HG03442 (cell line): ENCODE measurements at regions not wholly inside any gene's neighbourhood (a gene's known extent, or its start where the extent isn't known, plus 50 kb on each side); places are given as distances from the start of the nearest gene placed in this dataset.
"Not testable (repeated sequence)": the region's sequence is repeated elsewhere in the genome, so short reads cannot be mapped to it uniquely, and the experiment has no call there.

ENCODE experiments used
- ATAC-seq: cut with Tn5 transposase; IDR thresholded peaks from one replicate; pipeline ENCODE4 v1.9.1; 2021; ENCODE audit warnings: mild to moderate bottlenecking, moderate library complexity; ENCODE audit not compliant: unreplicated experiment

GRCh38 chr1:118303534-118303933 lies 118.5 kb upstream of the SPAG17 start:
- no peak for ATAC-seq

GRCh38 chr1:118303064-118303463 lies 118.0 kb upstream of the SPAG17 start:
- ATAC-seq, result no peak

- no peak for ATAC-seq
These were observed 117.1 kb upstream of the SPAG17 start for GRCh38 chr1:118302145-118302544.

GRCh38 chr1:118300808-118301207 lies 115.8 kb upstream of the SPAG17 start:
- no peak for ATAC-seq

- ATAC-seq, result no peak
These were observed 113.4 kb upstream of the SPAG17 start for GRCh38 chr1:118298397-118298796.

- ATAC-seq, result no peak
These were observed 112.5 kb upstream of the SPAG17 start for GRCh38 chr1:118297521-118297920.

GRCh38 chr1:118294875-118295642 lies 110.0 kb upstream of the SPAG17 start:
- no peak for ATAC-seq

GRCh38 chr1:118291661-118292060 lies 106.6 kb upstream of the SPAG17 start:
- no peak for ATAC-seq

- no peak for ATAC-seq
These were observed 105.5 kb upstream of the SPAG17 start for GRCh38 chr1:118290571-118290970.

- ATAC-seq, result no peak
These were observed 105.0 kb upstream of the SPAG17 start for GRCh38 chr1:118290046-118290445.

- not testable (repeated sequence) for ATAC-seq
These were observed 95.6 kb upstream of the SPAG17 start for GRCh38 chr1:118280656-118281055.

GRCh38 chr1:118275472-118276115 lies 90.6 kb upstream of the SPAG17 start:
- no peak for ATAC-seq

GRCh38 chr1:118272884-118273283 lies 87.9 kb upstream of the SPAG17 start:
- ATAC-seq, result no peak

- ATAC-seq, result no peak
These were observed 86.9 kb upstream of the SPAG17 start for GRCh38 chr1:118271883-118272282.

- no peak for ATAC-seq
These were observed 84.6 kb upstream of the SPAG17 start for GRCh38 chr1:118269598-118269997.

GRCh38 chr1:118266436-118266835 lies 81.4 kb upstream of the SPAG17 start:
- no peak for ATAC-seq

GRCh38 chr1:118264343-118264742 lies 79.3 kb upstream of the SPAG17 start:
- ATAC-seq, result no peak

- no peak for ATAC-seq
These were observed 77.8 kb upstream of the SPAG17 start for GRCh38 chr1:118262865-118263264.

GRCh38 chr1:118258975-118259374 lies 73.9 kb upstream of the SPAG17 start:
- ATAC-seq, result no peak

GRCh38 chr1:118257946-118258345 lies 72.9 kb upstream of the SPAG17 start:
- ATAC-seq, result no peak

- ATAC-seq, result no peak
These were observed 69.7 kb upstream of the SPAG17 start for GRCh38 chr1:118254491-118255425.
